GM21381 (cell line): ENCODE measurements at regions not wholly inside any gene's neighbourhood (a gene's known extent, or its start where the extent isn't known, plus 50 kb on each side); places are given as distances from the start of the nearest gene placed in this dataset.

Experiments
- ATAC-seq: cut with Tn5 transposase; IDR thresholded peaks from one replicate; pipeline ENCODE4 v1.9.1; 2021; ENCODE audit warnings: mild to moderate bottlenecking, moderate library complexity; ENCODE audit not compliant: unreplicated experiment

DNA sequence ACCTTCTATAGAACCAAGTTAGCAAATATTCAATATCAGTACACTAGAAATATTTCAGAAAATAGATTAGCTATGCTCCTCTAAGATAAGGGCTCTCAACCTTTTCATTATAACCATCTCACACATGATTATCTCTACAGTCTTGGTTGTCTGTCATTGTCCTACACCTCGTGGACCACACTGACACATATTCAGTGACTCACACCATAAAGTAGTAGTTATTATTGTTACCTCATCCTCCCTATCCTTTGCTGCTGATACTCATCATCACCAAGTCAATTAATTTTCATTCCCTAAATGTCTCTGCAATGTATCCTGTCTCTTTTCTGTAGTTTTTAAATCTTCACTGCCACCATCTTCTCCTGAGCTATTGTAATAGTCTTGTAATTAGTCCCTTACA, 1309.2 kb upstream of the C9orf72 start:
- ATAC-seq, result no peak

DNA sequence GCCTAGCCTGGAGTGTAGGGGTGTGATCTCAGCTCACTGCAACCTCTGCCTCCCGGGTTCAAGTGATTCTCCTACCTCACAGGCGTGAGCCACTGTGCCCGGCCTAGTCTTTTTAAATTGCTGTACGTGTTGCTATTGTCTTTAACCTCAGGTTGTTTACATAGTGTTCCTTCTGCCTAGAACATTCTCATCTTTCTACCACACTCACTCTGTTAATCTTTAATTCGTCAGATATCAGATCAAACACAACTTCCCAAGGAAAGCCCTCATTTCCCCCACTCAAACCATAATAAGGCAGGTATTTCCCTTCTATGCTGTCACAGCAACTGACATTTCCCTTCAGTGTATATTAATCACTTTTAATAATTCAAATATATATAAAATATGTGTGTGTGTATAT, 1310.0 kb upstream of the C9orf72 start:
- no peak for ATAC-seq

DNA sequence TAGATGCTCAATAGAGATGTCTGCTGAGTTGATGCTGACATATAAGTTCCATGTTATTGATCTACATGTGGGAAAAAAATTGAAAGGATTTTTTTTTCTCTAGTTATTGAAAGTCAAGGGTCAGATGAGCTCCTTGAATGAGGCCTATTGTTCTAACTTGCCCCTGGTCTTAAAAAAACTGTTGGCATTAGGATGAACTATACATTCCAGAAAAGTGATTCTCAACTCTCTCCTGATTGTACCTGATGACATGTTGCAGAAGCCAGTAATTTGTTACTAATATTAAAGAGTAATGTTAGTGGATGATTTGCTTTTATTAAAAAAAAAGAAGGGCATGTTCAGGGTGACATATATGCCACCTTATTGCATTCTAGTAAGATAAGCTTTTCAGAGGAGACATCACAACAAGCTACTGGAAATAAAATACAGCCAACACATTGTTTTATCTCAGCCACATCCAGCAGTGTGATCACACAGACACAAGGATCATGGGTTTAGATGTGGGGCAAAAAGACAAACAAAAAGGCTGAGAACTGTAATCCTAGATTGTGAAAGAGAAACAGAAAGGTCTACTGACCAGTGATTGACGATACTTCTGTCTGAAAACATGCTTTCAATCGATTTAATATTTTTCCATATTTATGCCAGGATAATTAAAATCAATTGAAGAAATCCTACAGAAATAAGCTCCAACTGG, 1314.1 kb upstream of the C9orf72 start:
- no peak for ATAC-seq

DNA sequence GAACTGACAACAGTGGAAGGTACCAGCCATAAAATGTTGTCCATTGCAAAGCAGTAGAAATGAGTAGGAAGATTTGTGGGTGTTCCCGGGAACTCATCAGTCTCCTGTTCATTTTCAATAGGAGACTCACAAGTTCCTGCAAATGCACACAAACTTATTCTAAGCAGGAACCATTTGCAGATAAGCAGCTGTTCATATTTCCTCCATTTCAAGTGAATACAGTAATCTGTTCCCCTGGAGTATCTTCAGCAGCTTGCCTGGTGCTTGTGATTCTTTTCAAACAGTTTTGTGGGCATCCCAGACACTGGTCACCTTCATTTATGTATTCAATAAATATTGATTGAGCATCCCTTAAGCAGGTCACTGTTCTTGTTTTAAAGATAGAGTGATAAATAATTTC, 1315.5 kb upstream of the C9orf72 start:
- ATAC-seq, result no peak

DNA sequence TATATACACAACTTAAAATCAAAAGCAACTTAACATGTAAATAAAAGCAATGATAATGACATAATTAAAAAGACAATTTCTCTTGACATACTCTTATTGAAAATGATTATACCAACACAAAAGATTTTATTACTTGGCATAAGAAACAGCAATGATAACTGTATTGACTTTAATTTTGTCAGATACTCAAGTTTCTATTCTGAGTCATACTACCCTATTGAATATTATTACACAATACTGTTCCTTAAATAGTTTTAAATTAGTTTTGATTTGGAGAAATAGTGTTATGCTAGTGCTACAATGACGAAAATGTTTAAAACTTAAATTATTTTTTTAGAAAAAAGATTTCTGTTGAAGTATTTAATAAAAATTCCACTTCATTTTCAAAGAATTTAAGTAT, 1319.3 kb upstream of the C9orf72 start:
- no peak for ATAC-seq

DNA sequence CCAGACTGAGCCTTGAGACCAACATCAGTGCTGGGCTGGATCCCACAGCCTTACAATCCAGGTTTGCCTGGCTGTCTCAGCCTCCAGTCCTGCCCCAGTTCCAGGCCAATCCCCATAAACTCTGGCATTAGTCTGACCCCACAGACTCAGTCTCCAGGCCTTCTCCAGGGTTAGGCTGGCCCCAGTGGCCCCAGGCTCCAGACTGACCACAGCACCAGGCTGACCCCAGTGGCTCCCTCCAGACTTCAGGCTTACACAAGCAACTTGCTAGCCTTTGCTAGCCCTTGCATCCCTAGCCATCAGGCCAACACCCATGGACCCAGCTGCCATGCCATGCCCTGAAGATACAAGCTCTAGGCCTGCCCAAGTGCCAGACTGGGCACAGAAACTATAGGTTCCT, 1326.0 kb upstream of the C9orf72 start:
- no peak for ATAC-seq

DNA sequence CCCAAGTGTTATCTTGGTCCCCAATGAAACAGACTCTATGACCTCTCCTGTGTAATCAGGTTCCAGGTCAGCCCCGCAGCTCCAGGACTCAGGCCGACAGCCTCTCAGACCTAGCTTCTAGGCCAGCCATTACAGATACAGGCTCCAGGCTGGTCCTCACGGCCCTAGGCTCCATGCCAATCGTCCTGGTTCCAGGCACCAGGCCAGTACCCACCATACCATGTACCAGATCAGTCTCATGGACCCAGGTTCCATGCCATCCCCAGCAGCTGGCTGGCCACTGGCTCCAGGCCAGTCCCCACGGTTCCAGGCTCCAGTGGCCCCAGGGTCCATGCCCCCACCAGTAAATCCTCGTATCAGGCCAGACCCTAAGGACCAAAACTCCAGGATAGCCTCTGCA, 1326.6 kb upstream of the C9orf72 start:
- no peak for ATAC-seq

DNA sequence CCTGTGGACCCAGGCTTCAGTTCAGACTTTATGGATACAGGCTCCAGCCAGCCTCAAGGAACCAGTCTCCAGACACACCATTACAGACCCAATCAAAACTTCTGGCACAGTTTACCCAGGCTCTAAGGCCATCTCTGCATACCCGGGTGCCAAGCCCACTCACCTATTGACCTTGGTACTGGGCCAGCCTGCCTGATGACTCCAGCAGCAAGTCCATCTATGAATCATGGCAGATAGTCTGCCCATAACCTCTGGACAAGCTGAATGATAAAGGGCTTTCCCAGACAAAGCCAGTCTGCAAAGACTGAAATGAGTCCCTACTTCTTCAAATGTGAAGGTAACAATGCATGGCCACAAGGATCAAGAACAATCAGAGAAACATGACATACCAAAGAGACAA, 1327.1 kb upstream of the C9orf72 start:
- no peak for ATAC-seq

DNA sequence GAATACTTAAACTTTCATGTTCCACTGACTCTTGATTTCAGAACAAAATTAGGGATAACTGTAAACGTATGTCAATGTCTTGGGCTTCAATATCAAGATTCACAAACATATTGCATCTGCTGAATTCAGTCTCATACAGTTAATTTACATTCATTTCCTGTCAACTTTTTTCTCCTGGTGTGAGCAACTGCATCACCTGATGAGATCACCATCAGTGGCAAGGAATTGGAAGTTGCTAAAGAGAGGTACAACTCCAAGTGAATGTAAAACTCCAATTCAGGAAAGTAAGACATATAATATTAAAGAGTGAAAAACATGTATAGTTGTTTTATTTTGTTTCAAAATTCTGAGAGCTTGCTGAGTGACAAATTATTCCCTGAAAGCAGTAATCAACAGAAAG, 1336.2 kb upstream of the C9orf72 start:
- no peak for ATAC-seq

DNA sequence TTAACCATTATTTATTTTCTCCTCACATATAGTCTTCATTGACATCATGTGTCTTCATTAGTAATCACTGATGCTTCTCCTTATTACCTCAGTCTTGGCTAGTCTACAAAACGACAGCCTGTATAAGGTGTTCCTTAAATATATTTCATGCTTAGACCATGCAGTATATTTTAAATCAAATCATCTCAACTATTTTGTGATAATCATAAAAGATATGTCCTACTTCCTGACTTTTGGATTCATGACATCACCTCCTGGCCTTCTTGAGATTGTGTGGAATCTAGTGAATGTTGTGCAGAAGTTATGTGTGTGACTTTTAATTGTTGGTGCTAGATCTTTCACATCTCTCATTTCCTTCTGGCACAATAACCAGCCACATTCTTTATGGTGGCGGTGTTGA, 1339.3 kb upstream of the C9orf72 start:
- no peak for ATAC-seq

DNA sequence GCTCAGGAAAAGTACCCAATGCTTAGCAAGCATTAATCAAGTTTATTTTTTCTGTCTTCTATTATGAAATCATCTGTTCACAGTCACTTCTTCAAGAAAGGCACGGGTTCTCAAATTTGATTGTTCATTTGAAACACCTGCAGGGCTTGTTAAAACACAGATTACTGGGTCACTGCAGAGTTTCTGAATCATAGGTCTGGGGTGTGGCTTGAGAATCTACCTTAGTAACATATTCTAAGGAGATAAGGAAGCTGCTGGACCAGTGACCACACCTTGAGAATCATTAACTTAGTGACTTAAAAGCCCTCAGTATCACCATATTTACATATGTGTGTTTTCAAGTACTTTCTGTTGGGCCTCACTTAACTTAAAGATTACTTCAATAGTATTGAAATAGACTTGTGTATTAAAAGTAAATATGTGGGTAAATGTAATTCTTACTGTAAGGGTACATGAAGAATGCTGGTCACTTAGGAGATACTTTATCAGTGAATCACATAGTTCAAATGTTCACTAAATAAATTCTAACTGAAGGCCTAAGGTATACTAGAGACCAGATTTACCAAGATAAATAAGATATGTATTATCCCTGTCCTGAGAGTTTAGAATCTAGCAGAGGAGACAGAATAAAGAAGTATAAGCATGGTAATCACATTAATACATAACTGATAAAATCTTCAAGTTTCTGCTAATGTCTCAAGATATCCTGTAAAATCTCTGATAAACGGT, 1342.1 kb upstream of the C9orf72 start:
- ATAC-seq, result no peak

DNA sequence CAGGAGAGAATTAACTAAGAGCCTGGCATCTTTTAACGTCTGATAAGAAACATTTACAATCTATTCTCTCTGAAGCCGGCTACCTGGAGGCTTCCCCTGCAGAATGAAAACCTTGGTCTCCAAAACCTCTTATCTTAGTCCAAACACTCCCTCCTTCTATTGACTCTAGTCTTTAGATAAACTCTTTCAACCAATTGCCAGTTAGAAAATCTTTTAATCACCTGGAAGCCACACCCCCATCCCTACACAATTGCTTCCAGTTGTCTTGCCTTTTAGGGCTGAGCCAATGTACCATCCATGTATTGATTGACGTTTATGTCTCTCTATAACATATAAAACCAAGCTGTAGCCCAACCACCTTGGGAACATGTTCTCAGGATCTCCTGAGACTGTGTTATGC, 1343.1 kb upstream of the C9orf72 start:
- no peak for ATAC-seq

DNA sequence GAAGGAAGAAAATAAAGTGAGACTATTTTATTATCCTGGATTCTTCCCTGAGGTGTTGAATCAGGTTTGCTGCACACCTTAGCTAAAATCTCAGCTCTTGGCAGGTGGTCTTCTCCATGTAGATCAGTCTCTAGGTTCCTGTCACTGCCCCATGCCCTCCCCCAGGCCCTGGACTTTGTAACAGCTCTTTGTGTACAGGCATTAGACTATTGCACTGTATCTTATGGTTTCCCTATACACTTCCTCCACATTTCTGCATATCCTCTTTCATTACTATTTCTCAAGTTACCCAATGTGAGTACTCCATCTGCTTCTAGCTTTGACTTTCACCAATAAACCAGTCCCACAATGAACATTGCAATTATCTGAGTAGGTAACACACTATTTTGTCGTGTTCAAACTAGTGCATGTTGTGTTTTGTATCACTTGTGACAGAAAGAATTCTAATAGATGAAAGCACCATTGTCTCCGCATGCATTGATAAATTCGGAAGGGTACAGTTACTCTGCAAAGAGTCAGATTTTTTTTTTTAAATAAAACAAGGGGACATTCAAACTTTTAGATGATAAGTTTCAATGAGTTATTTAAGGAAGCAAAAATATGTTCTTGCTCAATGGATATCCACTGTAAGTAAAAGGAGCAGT, 1348.7 kb upstream of the C9orf72 start:
- no peak for ATAC-seq

DNA sequence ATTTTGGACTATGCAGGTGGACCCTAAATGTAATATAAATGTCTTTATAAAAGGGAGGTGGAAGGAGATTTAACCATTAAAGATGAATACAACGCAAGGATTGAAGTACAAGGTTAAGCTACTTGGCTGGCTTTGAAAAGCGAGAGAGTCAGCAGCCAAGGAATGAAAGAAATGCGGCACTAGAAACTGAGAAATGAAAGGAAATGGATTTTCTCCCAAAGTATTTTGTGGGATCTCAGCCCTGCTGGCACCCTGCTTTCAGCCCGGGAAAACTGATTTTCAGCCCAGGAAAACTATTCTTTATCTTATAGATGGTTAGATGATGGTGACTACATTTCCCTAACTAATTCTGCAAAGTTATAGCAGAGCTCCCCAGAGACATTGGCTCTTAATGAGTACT, 1349.6 kb upstream of the C9orf72 start:
- ATAC-seq, result no peak

DNA sequence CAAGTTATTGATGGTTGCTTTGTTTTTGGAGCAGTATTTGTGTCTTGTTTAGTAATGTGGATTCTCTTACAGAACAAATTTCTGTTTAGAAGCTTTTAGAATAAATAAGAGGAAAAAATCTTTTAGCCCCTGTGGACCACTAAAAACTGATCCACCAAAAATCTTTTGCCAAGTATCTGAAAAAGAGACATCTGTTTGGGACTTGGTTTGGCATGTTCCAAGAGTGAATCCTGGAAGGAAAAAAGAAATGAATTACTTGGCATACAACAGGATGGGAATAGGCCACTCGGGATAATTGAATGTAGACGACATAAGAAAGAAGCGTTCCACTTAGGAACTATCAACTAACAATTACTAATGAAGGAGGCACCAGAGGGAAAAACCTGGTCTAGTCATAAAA, 1350.1 kb upstream of the C9orf72 start:
- no peak for ATAC-seq

DNA sequence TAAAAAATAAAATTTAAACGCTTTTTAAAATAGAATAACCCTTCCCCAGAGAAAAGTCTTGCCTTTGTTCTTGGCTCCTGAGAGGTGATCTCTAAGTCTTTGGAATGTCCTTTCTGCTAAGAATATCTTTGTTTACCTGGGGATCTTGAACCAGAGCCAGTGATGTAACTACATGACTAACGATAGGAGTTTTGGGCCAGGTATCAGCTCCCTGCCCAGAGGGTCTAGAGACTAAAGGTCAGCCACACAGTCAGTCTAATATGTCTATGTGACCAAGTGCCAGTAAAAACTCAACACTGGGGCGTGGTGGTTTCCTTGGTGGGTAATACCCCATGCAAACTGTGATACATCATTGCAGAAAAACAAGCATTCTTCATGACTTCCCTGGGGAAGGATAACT, 1351.9 kb upstream of the C9orf72 start:
- no peak for ATAC-seq

DNA sequence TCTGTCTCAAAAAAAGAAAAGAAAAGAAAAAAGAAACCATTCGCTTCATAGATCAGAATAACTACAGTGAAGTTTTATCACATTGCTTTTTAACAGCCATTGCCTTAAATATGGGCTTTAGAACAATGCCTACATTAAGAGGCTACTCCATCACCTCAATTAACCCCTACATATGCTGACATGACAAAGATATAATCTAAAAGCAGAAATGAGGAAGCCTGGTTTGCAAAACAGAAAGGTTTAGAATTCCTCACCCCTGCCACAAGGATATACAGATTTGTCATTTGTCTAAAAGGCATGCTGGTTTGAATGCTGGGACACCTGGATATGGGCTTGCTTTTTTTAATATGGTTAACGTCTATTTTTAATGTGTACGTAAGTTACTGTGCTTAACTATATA, 1353.0 kb upstream of the C9orf72 start:
- ATAC-seq, result no peak

DNA sequence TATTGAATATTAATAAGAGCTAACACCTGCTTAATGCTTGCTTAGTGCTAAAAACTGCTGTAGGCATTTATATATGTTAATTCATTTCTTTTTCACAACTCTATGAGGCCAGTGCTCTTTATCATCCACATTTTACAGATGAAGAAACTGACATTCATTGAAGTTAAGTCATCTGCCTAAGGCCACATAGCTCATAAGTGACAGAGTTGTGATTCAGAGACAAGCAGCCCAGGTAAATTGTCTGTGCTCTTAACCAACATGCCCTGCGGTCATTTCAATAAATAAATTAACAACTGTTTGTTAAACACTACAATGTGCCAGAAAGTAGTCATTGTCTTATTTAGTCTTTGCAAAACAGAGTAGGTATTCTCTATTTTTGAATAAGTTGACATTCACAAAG, 1354.4 kb upstream of the C9orf72 start:
- no peak for ATAC-seq

DNA sequence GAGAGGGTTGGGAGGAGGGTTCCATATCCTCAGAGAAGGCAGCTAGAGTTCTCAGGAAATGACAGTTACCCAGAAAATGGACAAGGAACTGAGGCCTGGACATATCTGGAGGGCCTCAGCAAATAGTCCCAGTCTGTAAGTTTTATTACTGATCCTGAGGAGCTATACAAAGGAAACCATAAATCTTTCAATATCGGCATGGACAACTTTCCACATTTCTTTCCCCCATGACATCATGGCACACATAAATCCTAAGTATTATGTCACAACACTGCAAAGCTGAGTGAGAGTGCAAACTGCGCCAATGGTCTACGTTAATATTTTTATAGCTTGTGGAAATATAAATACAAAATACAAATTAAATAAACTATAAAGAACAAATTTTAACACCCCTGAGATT, 1356.2 kb upstream of the C9orf72 start:
- no peak for ATAC-seq

DNA sequence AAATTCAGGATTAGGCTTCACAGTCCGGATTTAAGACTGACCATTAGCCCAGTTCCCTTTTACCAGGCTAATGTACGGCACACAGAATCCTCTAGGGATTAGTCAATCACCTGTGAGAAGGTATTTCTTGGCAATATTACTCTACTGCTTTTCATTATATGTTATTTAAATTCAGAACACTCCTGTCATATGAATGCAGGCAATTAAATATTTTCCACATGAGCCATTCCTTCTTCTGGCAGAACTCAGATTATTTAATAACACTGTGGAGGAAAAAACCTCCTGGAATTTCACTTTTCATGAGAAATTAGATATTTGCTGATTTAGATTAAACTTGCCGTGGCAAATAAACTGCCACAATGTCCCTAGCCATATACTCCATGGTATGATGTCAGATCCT, 1357.5 kb upstream of the C9orf72 start:
- ATAC-seq, result no peak

DNA sequence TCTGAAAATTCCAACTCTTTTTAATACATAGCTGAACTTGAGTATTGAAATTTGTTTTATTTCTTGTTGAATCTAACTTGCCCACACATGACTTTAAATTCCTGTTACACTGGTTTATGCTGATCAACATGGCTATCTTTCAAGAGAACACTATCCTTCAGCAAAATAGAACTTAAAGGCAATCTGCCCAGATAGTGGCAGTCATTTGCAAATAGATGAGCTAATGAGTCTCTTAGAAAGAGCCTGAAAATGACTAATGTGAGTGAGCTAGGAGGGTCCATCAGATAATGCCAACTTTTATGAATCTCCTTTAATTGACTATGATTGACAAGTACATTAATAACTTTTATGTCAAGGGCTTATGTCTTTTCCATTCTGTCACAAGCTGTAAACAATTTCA, 1360.8 kb upstream of the C9orf72 start:
- no peak for ATAC-seq

DNA sequence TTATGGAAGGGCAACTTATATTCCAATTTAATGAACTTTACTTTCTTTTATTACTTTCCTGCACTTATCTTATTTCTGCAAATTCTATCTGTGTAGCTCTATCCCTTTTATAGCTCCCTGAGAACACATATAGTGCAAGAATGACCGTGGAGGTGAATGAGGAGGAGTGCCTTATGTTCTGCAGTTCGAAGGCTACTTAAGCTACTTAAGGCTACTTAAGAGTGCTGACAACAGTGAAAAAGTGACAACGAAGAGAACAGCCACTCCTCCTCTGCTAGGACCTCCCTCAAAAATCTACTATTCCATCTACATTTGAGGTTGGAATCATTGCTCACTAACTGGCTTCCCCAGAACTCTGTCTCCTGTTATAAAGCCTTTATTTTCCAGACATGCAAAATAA, 1365.7 kb upstream of the C9orf72 start:
- no peak for ATAC-seq
